ENCODE measurements at regions not wholly inside any gene's neighbourhood (a gene's known extent, or its start where the extent isn't known, plus 50 kb on each side); places are given as distances from the start of the nearest gene placed in this dataset.

- DNase-seq = no peak
These were observed 272.2 kb upstream of the DAB1 start for GRCh38 chr1:57696043-57696442.

- no peak for DNase-seq
These were observed 262.4 kb upstream of the DAB1 start for GRCh38 chr1:57686306-57686705.

GRCh38 chr1:57683037-57683942 lies 259.4 kb upstream of the DAB1 start:
- no peak for DNase-seq

GRCh38 chr1:57678138-57678537 lies 254.3 kb upstream of the DAB1 start:
- DNase-seq = peak; percentile 68

GRCh38 chr1:57675776-57676175 lies 251.9 kb upstream of the DAB1 start:
- DNase-seq = no peak

- DNase-seq = no peak
These were observed 250.9 kb upstream of the DAB1 start for GRCh38 chr1:57674801-57675200.

GRCh38 chr1:57672346-57673140 lies 248.7 kb upstream of the DAB1 start:
- DNase-seq = no peak

- no peak for DNase-seq
These were observed 247.9 kb upstream of the DAB1 start for GRCh38 chr1:57671750-57672149.

GRCh38 chr1:57659804-57660203 lies 235.9 kb upstream of the DAB1 start:
- no peak for DNase-seq

- no peak for DNase-seq
These were observed 231.3 kb upstream of the DAB1 start for GRCh38 chr1:57655161-57655560.

- DNase-seq = no peak
These were observed 220.8 kb upstream of the DAB1 start for GRCh38 chr1:57644667-57645066.

- no peak for DNase-seq
These were observed 214.4 kb upstream of the DAB1 start for GRCh38 chr1:57638239-57638638.

GRCh38 chr1:57637155-57637554 lies 213.3 kb upstream of the DAB1 start:
- DNase-seq = no peak

- no peak for DNase-seq
These were observed 210.0 kb upstream of the DAB1 start for GRCh38 chr1:57633881-57634280.

GRCh38 chr1:57633056-57633455 lies 209.2 kb upstream of the DAB1 start:
- DNase-seq = no peak

GRCh38 chr1:57632401-57632800 lies 208.5 kb upstream of the DAB1 start:
- DNase-seq = no peak

GRCh38 chr1:57627612-57628011 lies 203.8 kb upstream of the DAB1 start:
- no peak for DNase-seq

GRCh38 chr1:57623791-57624538 lies 200.1 kb upstream of the DAB1 start:
- no peak for DNase-seq

- DNase-seq = no peak
These were observed 199.4 kb upstream of the DAB1 start for GRCh38 chr1:57623039-57623790.

- no peak for DNase-seq
These were observed 197.9 kb upstream of the DAB1 start for GRCh38 chr1:57621776-57622175.

- no peak for DNase-seq
These were observed 196.7 kb upstream of the DAB1 start for GRCh38 chr1:57620605-57621004.

- DNase-seq = no peak
These were observed 193.1 kb upstream of the DAB1 start for GRCh38 chr1:57616921-57617320.

GRCh38 chr1:57615956-57616355 lies 192.1 kb upstream of the DAB1 start:
- no peak for DNase-seq
